ENCODE measurements at regions not wholly inside any gene's neighbourhood (a gene's known extent, or its start where the extent isn't known, plus 50 kb on each side); places are given as distances from the start of the nearest gene placed in this dataset.

DNA sequence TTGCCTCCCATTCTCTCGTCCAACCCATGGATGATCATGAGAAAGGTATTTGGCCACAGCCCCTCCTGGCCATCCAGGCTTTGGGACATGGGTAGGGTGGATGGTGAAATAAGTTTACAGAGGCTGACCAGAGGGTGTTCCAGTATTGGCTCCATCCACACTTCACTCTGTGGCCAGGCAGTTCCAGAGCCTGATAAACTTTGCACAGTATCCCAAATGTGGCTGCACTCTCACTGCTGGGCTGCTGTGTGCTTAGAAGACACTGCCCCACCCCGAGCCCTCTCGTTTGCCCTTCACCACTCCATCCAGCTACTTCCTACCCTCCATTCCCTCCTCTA, 72.0 kb upstream of the ZMIZ1 start:
- WGBS, 3 donors, result 81 to 89% (median 89%) methylated on average over 3 of the region's 3 CpGs
- DNase-seq, result no peak
- H3K4me1 ChIP-seq (ENCODE audit: insufficient read depth), result no peaks in the 10 kb centered on the region
- no peaks in the 10 kb centered on the region for H3K36me3 ChIP-seq
- no peak overlapping the region for H3K4me3 ChIP-seq
- no peaks in the 10 kb centered on the region for H3K9me3 ChIP-seq
- intact Hi-C loops (cut with DNase I), result no loop called here
- no peak overlapping the region for H3K27ac ChIP-seq
- TF ChIP-seq POLR2A (IDR thresholded peaks at IDR 0.05), result no peak
- TF ChIP-seq CTCF (IDR thresholded peaks at IDR 0.05), result no peak
- TF ChIP-seq EP300 (IDR thresholded peaks at IDR 0.05), result no peak
- no peaks in the 10 kb centered on the region for H3K27me3 ChIP-seq

- intact Hi-C loops (cut with DNase I), result no loop called here
- TF ChIP-seq EP300 (IDR thresholded peaks at IDR 0.05) (no peak), CTCF (IDR thresholded peaks at IDR 0.05) (no peak), POLR2A (IDR thresholded peaks at IDR 0.05) (no peak)
- no peaks in the 10 kb centered on the region for H3K4me1 ChIP-seq (ENCODE audit: insufficient read depth)
- DNase-seq, result no peak
- H3K4me3 ChIP-seq, result no peak overlapping the region
- 75 to 82% (median 75%) methylated on average over 10 of the region's 10 CpGs for WGBS, 3 donors
- no peak overlapping the region for H3K27ac ChIP-seq
- H3K36me3 ChIP-seq, result no peaks in the 10 kb centered on the region
- no peaks in the 10 kb centered on the region for H3K9me3 ChIP-seq
- H3K27me3 ChIP-seq, result no peaks in the 10 kb centered on the region
These were observed 70.8 kb upstream of the ZMIZ1 start for GRCh38 chr10:78997635-78998618.

- H3K36me3 ChIP-seq, result no peaks in the 10 kb centered on the region
These were observed 67.5 kb upstream of the ZMIZ1 start for GRCh38 chr10:79001082-79001885.

More at GRCh38 chr10:79001082-79001885, 67.5 kb upstream of the ZMIZ1 start:
- Histone ChIP-seq H3K9me3 (no peaks in the 10 kb centered on the region), H3K27me3 (no peaks in the 10 kb centered on the region), H3K4me1 (ENCODE audit: insufficient read depth) (no peaks in the 10 kb centered on the region), H3K27ac (no peak overlapping the region), H3K4me3 (no peak overlapping the region)
- TF ChIP-seq POLR2A (IDR thresholded peaks at IDR 0.05) (no peak), CTCF (IDR thresholded peaks at IDR 0.05) (no peak), EP300 (IDR thresholded peaks at IDR 0.05) (no peak)
- intact Hi-C loops (cut with DNase I), result no loop called here
- 74 to 83% (median 76%) methylated on average over 10 of the region's 10 CpGs for whole genome bisulfite sequencing, 3 donors
- DNase-seq, result no peak
